Right lobe of liver (tissue), 6 donors: ENCODE measurements at regions not wholly inside any gene's neighbourhood (a gene's known extent, or its start where the extent isn't known, plus 50 kb on each side); places are given as distances from the start of the nearest gene placed in this dataset.

ENCODE experiments used
- ATAC-seq, 4 donors: fragments of 200-7000 bp; cut with Tn5 transposase; one replicate each; pipeline ENCODE4 v1.9.1; 2020; ENCODE audit warnings: mild to moderate bottlenecking in 4 of 4, moderate library complexity in 4 of 4
- DNase-seq, 3 donors: peaks; one replicate each; pipeline ENCODE4 v3.0.0-alpha.2; 2020
- H3K27ac ChIP-seq, 3 donors: fragments of 200-600 bp; one replicate each; pipeline ENCODE4 v1.8.0; 2022
- H3K27me3 ChIP-seq, 2 donors: fragments of 200-600 bp; one replicate each; pipeline ENCODE4 v1.8.0; 2022
- H3K36me3 ChIP-seq, 4 donors: fragments of 200-600 bp; sonication (generic) in 1 of 4; one replicate each; pipeline versions ENCODE4 v1.5.1 to v1.8.0; 2017 to 2022; ENCODE audit warnings: control low read depth in 1 of 4
- H3K4me1 ChIP-seq, 4 donors: fragments of 200-600 bp; sonication (generic) in 1 of 4; one replicate each; pipeline versions ENCODE4 v1.5.1 to v1.8.0; 2017 to 2022; ENCODE audit warnings: control low read depth in 1 of 4
- H3K4me3 ChIP-seq, 3 donors: fragments of 200-600 bp; one replicate each; pipeline ENCODE4 v1.8.0; 2022
- H3K9me3 ChIP-seq, 4 donors: fragments of 200-600 bp; sonication (generic) in 1 of 4; one replicate each; pipeline versions ENCODE4 v1.5.1 to v1.8.0; 2017 to 2022; ENCODE audit warnings: control low read depth in 1 of 4
- CTCF ChIP-seq, 4 donors: fragments of 200-600 bp in 3 of 4; fragments of 450-650 bp in 1 of 4; IDR thresholded peaks; one replicate each; pipeline versions ENCODE4 v1.5.1 to v1.8.0; 2016 to 2022; ENCODE audit warnings: antibody characterized with exemption in 4 of 4, mild to moderate bottlenecking in 2 of 4
- POLR2A ChIP-seq: fragments of 450-650 bp; IDR thresholded peaks from one replicate; pipeline ENCODE4 v1.6.1; 2017; ENCODE audit warnings: antibody characterized with exemption, mild to moderate bottlenecking
- WGBS: methylation state at CpG from one replicate; pipeline ENCODE4 v1.1.6; 2018; ENCODE audit warnings: low coverage, low lambda C conversion rate; ENCODE audit not compliant: insufficient coverage; ENCODE audit errors: missing lambda C conversion rate; 5-methylcytosine and 5-hydroxymethylcytosine counted together
- intact Hi-C, 2 donors: fragments of 100-400 bp; cut with DNase I; formaldehyde crosslinking; loops; one replicate each; pipeline versions ENCODE4 v1.11.2 to v1.14.1; 2022
- donor health status: DM: no; HTN: yes; CAD: no.
- donor health status: DM: no; HTN: no; CAD: no.
- donor health status: DM: no; HTN: no; CAD: no.
- donor health status: DM: no; HTN: yes; CAD: no.
- donor health status: DM: no; HTN: yes; CAD: no.

GRCh38 chr12:88643685-88644084, 63.4 kb upstream of the KITLG start:
- WGBS, result 36% methylated on average over 2 of the region's 2 CpGs
- intact Hi-C loops, result no loop called here
- DNase-seq (no peak), ATAC-seq (peak in 3 of 4 donors; percentile 33 to 75 (median 50))
- TF ChIP-seq CTCF (IDR thresholded peaks at IDR 0.05) (no peak), POLR2A (no peak)
- Histone ChIP-seq H3K4me3 (no peak overlapping the region), H3K27ac (no peak overlapping the region), H3K36me3 (no peaks in the 10 kb centered on the region), H3K27me3 (no peaks in the 10 kb centered on the region), H3K4me1 (no peaks in the 10 kb centered on the region), H3K9me3 (no peaks in the 10 kb centered on the region)

- Histone ChIP-seq H3K4me1 (no peaks in the 10 kb centered on the region), H3K27ac (no peak overlapping the region), H3K4me3 (no peak overlapping the region), H3K9me3 (no peaks in the 10 kb centered on the region), H3K36me3 (no peaks in the 10 kb centered on the region), H3K27me3 (no peaks in the 10 kb centered on the region)
- intact Hi-C loops, result no loop called here
- DNase-seq (no peak), ATAC-seq (no peak)
- TF ChIP-seq CTCF (IDR thresholded peaks at IDR 0.05) (no peak), POLR2A (no peak)
- WGBS, result 70% methylated on average over 1 of the region's 1 CpG
Observed at GRCh38 chr12:88642675-88643431, 62.6 kb upstream of the KITLG start.

- WGBS, result 34% methylated on average over 6 of the region's 6 CpGs
- no peaks in the 10 kb centered on the region for H3K9me3 ChIP-seq
- no peak overlapping the region for H3K4me3 ChIP-seq
- no peaks in the 10 kb centered on the region for H3K4me1 ChIP-seq
- TF ChIP-seq POLR2A (no peak), CTCF (IDR thresholded peaks at IDR 0.05) (no peak)
- intact Hi-C loops, result no loop called here
- DNase-seq (no peak), ATAC-seq (peak in 3 of 4 donors; percentile 33 to 61 (median 47))
- H3K27me3 ChIP-seq, result no peaks in the 10 kb centered on the region
- no peaks in the 10 kb centered on the region for H3K36me3 ChIP-seq
- no peak overlapping the region for H3K27ac ChIP-seq
Observed at GRCh38 chr12:88638966-88639760, 58.9 kb upstream of the KITLG start.

GRCh38 chr12:88638388-88638787, 58.1 kb upstream of the KITLG start:
- peak in 1 of 4 donors; percentile 24 for ATAC-seq
- no peak overlapping the region for H3K27ac ChIP-seq

More at GRCh38 chr12:88638388-88638787, 58.1 kb upstream of the KITLG start:
- Histone ChIP-seq H3K4me3 (no peak overlapping the region), H3K9me3 (no peaks in the 10 kb centered on the region), H3K4me1 (no peaks in the 10 kb centered on the region), H3K27me3 (no peaks in the 10 kb centered on the region), H3K36me3 (no peaks in the 10 kb centered on the region)
- intact Hi-C loops, result no loop called here
- 63% methylated on average over 3 of the region's 3 CpGs for WGBS
- no peak for DNase-seq
- TF ChIP-seq CTCF (IDR thresholded peaks at IDR 0.05), result no peak
- no peak for TF ChIP-seq POLR2A
